Panc1 (cell line): ENCODE measurements at regions not wholly inside any gene's neighbourhood (a gene's known extent, or its start where the extent isn't known, plus 50 kb on each side); places are given as distances from the start of the nearest gene placed in this dataset.
"Not testable (repeated sequence)": the region's sequence is repeated elsewhere in the genome, so short reads cannot be mapped to it uniquely, and the experiment has no call there.

ENCODE experiments used
- ATAC-seq: fragments of 200-7000 bp; cut with Tn5 transposase; 2 replicates; pipeline ENCODE4 v1.9.1; 2020; ENCODE audit warnings: mild to moderate bottlenecking, moderate library complexity
- BruUV-seq: library from RNA; stranded (reverse); fragments of 400-500 nt; replicated peaks from 2 replicates; lab custom pipeline; 2021; lab: Mats Ljungman, UMichigan
- CTCF ChIA-PET: fragments of 300-600 bp; sonication (Branson Sonifier 250); formaldehyde crosslinking; loops from one replicate; lab custom pipeline; 2022; ENCODE audit warnings: antibody characterized with exemption; lab: Charles Lee
- POLR2A ChIA-PET: fragments of 300-600 bp; sonication (Branson Sonifier 250); formaldehyde crosslinking; loops from one replicate; lab custom pipeline; 2022; ENCODE audit warnings: antibody characterized with exemption; lab: Charles Lee
- DNase-seq: peaks from one replicate; pipeline ENCODE4 v3.0.0-alpha.2; 2010; ENCODE audit warnings: low read depth, low spot score
- H3K27ac ChIP-seq: 2 replicates; pipeline ENCODE4 v1.5.1; 2011; ENCODE audit warnings: mild to moderate bottlenecking, low read length, inconsistent platforms
- H3K27me3 ChIP-seq: fragments of 200-500 bp; sonication (Bioruptor generic); 2 replicates; pipeline ENCODE4 v1.6.0; 2014; ENCODE audit warnings: low read length, inconsistent platforms; ENCODE audit not compliant: control insufficient read depth, insufficient read depth
- H3K36me3 ChIP-seq: fragments of 200-500 bp; sonication (Bioruptor generic); 2 replicates; pipeline ENCODE4 v1.5.1; 2014; ENCODE audit warnings: inconsistent platforms, mild to moderate bottlenecking, low read length, moderate library complexity; ENCODE audit not compliant: control insufficient read depth, insufficient read depth
- H3K4me1 ChIP-seq: 2 replicates; pipeline ENCODE4 v1.5.1; 2011; ENCODE audit warnings: inconsistent platforms, mild to moderate bottlenecking, low read length, moderate library complexity; ENCODE audit not compliant: control insufficient read depth, insufficient read depth
- H3K4me3 ChIP-seq, 2 experiments: 2 replicates each; pipeline ENCODE4 v1.5.1; 2011 to 2012; ENCODE audit warnings: low read depth in 2 of 2, low read length in 2 of 2, mild to moderate bottlenecking in 2 of 2, inconsistent platforms in 1 of 2, moderate library complexity in 1 of 2
- H3K9me3 ChIP-seq: fragments of 200-500 bp; sonication (Bioruptor generic); 2 replicates; pipeline ENCODE4 v1.5.1; 2014; ENCODE audit warnings: low read depth, mild to moderate bottlenecking, inconsistent platforms, low read length, moderate library complexity; ENCODE audit not compliant: control insufficient read depth, insufficient read depth
- in situ Hi-C: cut with HindIII; loops from 2 replicates; pipeline ENCODE4 v1.10.0; 2016; ENCODE audit warnings: low sequenced_read_pairs, low pct_unique_long_range_greater_than_20kb
- intact Hi-C: fragments of 100-400 bp; cut with micrococcal nuclease; formaldehyde crosslinking; loops from one replicate; pipeline ENCODE4 v1.10.0; 2022; ENCODE audit not compliant: unreplicated experiment
- TF ChIP-seq, protein P1 (sequence below): fragments of 450-650 bp; IDR thresholded peaks from 2 replicates; pipeline ENCODE4 v1.5.1; 2017; ENCODE audit warnings: mild to moderate bottlenecking

DNA sequence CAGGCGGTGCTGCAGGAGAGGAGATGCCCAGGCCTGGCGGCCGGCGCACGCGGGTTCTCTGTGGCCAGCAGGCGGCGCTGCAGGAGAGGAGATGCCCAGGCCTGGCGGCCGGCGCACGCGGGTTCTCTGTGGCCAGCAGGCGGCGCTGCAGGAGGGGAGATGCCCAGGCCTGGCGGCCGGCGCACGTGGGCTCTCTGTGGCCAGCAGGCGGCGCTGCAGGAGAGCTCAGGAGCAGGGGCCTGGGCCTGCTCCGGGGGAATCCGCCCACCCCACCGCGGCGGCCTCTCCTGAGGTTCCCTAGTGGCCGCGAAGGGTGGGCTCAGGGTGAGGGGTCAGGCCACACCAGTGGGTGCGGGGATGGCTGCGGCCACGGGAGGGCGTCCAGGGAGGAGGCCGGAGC is 75.9 kb downstream of the OR4F16 start:
- intact Hi-C loops, H3K27me3 ChIP-seq, CTCF ChIA-PET, H3K4me1 ChIP-seq, in situ Hi-C loops, BruUV-seq, POLR2A ChIA-PET, H3K27ac ChIP-seq, DNase-seq, H3K9me3 ChIP-seq, H3K4me3 ChIP-seq, H3K36me3 ChIP-seq, ATAC-seq: not testable (repeated sequence)

DNA sequence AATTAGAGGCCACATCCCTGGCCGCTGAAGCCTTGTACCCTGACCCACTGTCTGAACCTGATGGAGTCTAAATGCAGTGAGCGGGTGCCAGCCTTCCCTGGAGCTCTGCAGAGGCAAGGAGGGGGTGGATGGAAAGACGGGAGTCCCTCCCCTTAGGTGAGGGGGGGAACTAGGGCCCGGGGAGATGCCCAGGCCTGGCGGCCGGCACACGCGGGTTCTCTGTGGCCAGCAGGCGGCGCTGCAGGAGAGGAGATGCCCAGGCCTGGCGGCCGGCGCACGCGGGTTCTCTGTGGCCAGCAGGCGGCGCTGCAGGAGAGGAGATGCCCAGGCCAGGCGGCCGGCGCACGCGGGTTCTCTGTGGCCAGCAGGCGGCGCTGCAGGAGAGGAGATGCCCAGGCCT is 77.3 kb downstream of the OR4F16 start:
- H3K36me3 ChIP-seq, BruUV-seq, H3K27me3 ChIP-seq, CTCF ChIA-PET, H3K4me3 ChIP-seq, intact Hi-C loops, POLR2A ChIA-PET, H3K4me1 ChIP-seq, H3K9me3 ChIP-seq, ATAC-seq, DNase-seq, H3K27ac ChIP-seq, in situ Hi-C loops: not testable (repeated sequence)

DNA sequence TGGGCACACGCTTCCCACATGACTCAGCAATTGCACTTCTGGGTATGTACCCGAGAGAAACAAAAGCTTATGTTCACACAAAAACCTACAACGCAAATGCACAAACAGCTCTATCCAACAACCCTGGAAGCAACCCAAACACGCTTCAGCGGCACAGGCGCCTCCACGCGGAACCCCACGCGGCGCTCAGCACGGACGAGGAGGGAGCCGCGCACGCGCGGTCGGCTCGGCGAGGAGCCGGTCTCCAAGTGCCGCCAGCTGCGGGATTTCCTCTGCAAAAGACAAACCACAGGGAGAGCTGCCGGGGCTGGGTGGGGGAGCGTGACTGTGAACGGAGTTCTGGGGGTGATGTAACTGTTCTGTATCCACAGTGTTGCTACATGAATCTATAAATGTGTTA is 81.2 kb downstream of the OR4F16 start:
- intact Hi-C loops, H3K4me1 ChIP-seq, CTCF ChIA-PET, H3K9me3 ChIP-seq, H3K27ac ChIP-seq, POLR2A ChIA-PET, ATAC-seq, BruUV-seq, H3K4me3 ChIP-seq, DNase-seq, H3K27me3 ChIP-seq, in situ Hi-C loops, H3K36me3 ChIP-seq: not testable (repeated sequence)

DNA sequence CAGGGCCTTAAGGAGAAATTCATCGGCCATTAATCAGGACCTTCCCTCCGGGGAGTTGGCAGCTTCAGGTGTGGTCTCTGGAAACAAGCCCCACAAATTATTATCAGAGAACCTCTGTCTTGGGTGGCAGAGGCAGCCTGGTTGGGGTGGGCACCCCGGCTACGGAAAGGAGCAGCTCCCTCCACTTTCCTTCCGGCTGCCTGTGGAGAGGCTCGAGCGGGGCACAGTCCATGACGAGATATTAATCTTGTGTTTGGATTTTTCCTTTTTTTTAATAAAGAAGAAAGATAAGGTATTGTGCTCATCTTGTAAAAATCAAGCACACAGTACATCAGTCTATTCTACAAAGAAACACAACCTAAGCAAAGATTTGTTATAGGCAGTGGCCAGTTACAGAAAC is 98.2 kb downstream of the OR4F16 start:
- BruUV-seq, intact Hi-C loops, H3K36me3 ChIP-seq, in situ Hi-C loops, H3K27me3 ChIP-seq, DNase-seq, H3K4me3 ChIP-seq, CTCF ChIA-PET, H3K4me1 ChIP-seq, H3K9me3 ChIP-seq, ATAC-seq, H3K27ac ChIP-seq, POLR2A ChIA-PET: not testable (repeated sequence)

DNA sequence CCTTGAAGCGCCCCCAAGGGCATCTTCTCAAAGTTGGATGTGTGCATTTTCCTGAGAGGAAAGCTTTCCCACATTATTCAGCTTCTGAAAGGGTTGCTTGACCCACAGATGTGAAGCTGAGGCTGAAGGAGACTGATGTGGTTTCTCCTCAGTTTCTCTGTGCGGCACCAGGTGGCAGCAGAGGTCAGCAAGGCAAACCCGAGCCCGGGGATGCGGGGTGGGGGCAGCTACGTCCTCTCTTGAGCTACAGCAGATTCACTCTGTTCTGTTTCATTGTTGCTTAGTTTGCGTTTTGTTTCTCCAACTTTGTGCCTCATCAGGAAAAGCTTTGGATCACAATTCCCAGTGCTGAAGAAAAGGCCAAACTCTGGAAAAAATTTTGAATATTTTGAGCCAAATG is 100.5 kb downstream of the OR4F16 start:
- DNase-seq, CTCF ChIA-PET, H3K9me3 ChIP-seq, H3K4me3 ChIP-seq, ATAC-seq, H3K27me3 ChIP-seq, in situ Hi-C loops, H3K27ac ChIP-seq, BruUV-seq, H3K36me3 ChIP-seq, intact Hi-C loops, POLR2A ChIA-PET, H3K4me1 ChIP-seq: not testable (repeated sequence)
- TF ChIP-seq, protein P1, sequence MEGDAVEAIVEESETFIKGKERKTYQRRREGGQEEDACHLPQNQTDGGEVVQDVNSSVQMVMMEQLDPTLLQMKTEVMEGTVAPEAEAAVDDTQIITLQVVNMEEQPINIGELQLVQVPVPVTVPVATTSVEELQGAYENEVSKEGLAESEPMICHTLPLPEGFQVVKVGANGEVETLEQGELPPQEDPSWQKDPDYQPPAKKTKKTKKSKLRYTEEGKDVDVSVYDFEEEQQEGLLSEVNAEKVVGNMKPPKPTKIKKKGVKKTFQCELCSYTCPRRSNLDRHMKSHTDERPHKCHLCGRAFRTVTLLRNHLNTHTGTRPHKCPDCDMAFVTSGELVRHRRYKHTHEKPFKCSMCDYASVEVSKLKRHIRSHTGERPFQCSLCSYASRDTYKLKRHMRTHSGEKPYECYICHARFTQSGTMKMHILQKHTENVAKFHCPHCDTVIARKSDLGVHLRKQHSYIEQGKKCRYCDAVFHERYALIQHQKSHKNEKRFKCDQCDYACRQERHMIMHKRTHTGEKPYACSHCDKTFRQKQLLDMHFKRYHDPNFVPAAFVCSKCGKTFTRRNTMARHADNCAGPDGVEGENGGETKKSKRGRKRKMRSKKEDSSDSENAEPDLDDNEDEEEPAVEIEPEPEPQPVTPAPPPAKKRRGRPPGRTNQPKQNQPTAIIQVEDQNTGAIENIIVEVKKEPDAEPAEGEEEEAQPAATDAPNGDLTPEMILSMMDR: peak; percentile 16; the same call in 1 of the 2 replicates
